Peyer's patch (tissue), 4 donors: ENCODE measurements at regions not wholly inside any gene's neighbourhood (a gene's known extent, or its start where the extent isn't known, plus 50 kb on each side); places are given as distances from the start of the nearest gene placed in this dataset.

ENCODE experiments used
- POLR2A ChIP-seq, 2 donors: fragments of 450-650 bp; IDR thresholded peaks; one replicate each; pipeline ENCODE4 v1.5.1; 2017; ENCODE audit warnings: antibody characterized with exemption in 2 of 2, mild to moderate bottlenecking in 2 of 2, moderate library complexity in 2 of 2
- TF ChIP-seq, protein P1 (sequence below), 6 experiments: fragments of 450-650 bp in 4 of 6; fragments of 200-600 bp in 2 of 6; sonication (generic) in 1 of 6; IDR thresholded peaks; one replicate each; pipeline ENCODE4 v1.5.1; 2017 to 2019; ENCODE audit warnings: antibody characterized with exemption in 6 of 6, mild to moderate bottlenecking in 3 of 6, moderate library complexity in 1 of 6

DNA sequence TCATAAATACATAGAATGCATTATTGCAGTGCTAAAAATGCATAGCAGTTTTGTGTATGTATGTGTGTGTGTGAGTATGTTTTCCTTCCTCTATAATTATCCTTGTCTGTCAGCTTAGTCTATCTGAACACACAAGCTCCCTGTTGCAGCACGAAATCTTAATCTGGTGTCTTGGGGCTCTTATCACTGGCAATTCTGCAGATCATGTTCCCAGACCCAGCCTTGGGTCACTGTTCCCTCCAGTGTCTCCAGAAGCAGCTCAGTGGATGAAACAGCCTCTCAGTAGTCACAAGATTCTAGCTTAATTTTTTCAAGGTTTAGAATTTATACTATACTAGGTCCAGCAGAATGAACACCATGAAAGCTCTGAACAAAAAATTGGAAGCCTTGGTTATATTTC, 777.9 kb downstream of the MRPL39 start:
- TF ChIP-seq, protein P1, sequence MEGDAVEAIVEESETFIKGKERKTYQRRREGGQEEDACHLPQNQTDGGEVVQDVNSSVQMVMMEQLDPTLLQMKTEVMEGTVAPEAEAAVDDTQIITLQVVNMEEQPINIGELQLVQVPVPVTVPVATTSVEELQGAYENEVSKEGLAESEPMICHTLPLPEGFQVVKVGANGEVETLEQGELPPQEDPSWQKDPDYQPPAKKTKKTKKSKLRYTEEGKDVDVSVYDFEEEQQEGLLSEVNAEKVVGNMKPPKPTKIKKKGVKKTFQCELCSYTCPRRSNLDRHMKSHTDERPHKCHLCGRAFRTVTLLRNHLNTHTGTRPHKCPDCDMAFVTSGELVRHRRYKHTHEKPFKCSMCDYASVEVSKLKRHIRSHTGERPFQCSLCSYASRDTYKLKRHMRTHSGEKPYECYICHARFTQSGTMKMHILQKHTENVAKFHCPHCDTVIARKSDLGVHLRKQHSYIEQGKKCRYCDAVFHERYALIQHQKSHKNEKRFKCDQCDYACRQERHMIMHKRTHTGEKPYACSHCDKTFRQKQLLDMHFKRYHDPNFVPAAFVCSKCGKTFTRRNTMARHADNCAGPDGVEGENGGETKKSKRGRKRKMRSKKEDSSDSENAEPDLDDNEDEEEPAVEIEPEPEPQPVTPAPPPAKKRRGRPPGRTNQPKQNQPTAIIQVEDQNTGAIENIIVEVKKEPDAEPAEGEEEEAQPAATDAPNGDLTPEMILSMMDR (IDR thresholded peaks at IDR 0.05), result no peak
- no peak for TF ChIP-seq POLR2A (IDR thresholded peaks at IDR 0.05)
